NT2/D1 (cell line): ENCODE measurements at regions not wholly inside any gene's neighbourhood (a gene's known extent, or its start where the extent isn't known, plus 50 kb on each side); places are given as distances from the start of the nearest gene placed in this dataset.

Experiments used
- SUZ12 ChIP-seq: IDR thresholded peaks from 2 replicates; pipeline ENCODE4 v1.6.1; 2011; ENCODE audit not compliant: insufficient read length, insufficient read depth; ENCODE audit errors: extremely low read depth
- YY1 ChIP-seq: IDR thresholded peaks from 2 replicates; pipeline ENCODE4 v1.6.1; 2011; ENCODE audit not compliant: insufficient read length, insufficient read depth
- ZNF274 ChIP-seq: IDR thresholded peaks from 2 replicates; pipeline ENCODE4 v1.6.1; 2011; ENCODE audit warnings: mild to moderate bottlenecking, low read depth, low read length

- TF ChIP-seq YY1 (no peak), ZNF274 (no peak), SUZ12 (no peak)
Measured at GRCh38 chr2:120451334-120451733, 105.4 kb downstream of the INHBB start.
